Right lobe of liver (tissue), 6 donors: ENCODE measurements at regions not wholly inside any gene's neighbourhood (a gene's known extent, or its start where the extent isn't known, plus 50 kb on each side); places are given as distances from the start of the nearest gene placed in this dataset.

Source experiments
- ATAC-seq, 4 donors: fragments of 200-7000 bp; cut with Tn5 transposase; one replicate each; pipeline ENCODE4 v1.9.1; 2020; ENCODE audit warnings: mild to moderate bottlenecking in 4 of 4, moderate library complexity in 4 of 4
- DNase-seq, 3 donors: peaks; one replicate each; pipeline ENCODE4 v3.0.0-alpha.2; 2020
- H3K27ac ChIP-seq, 3 donors: fragments of 200-600 bp; one replicate each; pipeline ENCODE4 v1.8.0; 2022
- H3K27me3 ChIP-seq, 2 donors: fragments of 200-600 bp; one replicate each; pipeline ENCODE4 v1.8.0; 2022
- H3K36me3 ChIP-seq, 4 donors: fragments of 200-600 bp; sonication (generic) in 1 of 4; one replicate each; pipeline versions ENCODE4 v1.5.1 to v1.8.0; 2017 to 2022; ENCODE audit warnings: control low read depth in 1 of 4
- H3K4me1 ChIP-seq, 4 donors: fragments of 200-600 bp; sonication (generic) in 1 of 4; one replicate each; pipeline versions ENCODE4 v1.5.1 to v1.8.0; 2017 to 2022; ENCODE audit warnings: control low read depth in 1 of 4
- H3K4me3 ChIP-seq, 3 donors: fragments of 200-600 bp; one replicate each; pipeline ENCODE4 v1.8.0; 2022
- H3K9me3 ChIP-seq, 4 donors: fragments of 200-600 bp; sonication (generic) in 1 of 4; one replicate each; pipeline versions ENCODE4 v1.5.1 to v1.8.0; 2017 to 2022; ENCODE audit warnings: control low read depth in 1 of 4
- POLR2A ChIP-seq: fragments of 450-650 bp; IDR thresholded peaks from one replicate; pipeline ENCODE4 v1.6.1; 2017; ENCODE audit warnings: antibody characterized with exemption, mild to moderate bottlenecking
- WGBS: methylation state at CpG from one replicate; pipeline ENCODE4 v1.1.6; 2018; ENCODE audit warnings: low coverage, low lambda C conversion rate; ENCODE audit not compliant: insufficient coverage; ENCODE audit errors: missing lambda C conversion rate; 5-methylcytosine and 5-hydroxymethylcytosine counted together
- intact Hi-C, 2 donors: fragments of 100-400 bp; cut with DNase I; formaldehyde crosslinking; loops; one replicate each; pipeline versions ENCODE4 v1.11.2 to v1.14.1; 2022
- TF ChIP-seq, protein P1 (sequence below), 4 donors: fragments of 200-600 bp in 3 of 4; fragments of 450-650 bp in 1 of 4; IDR thresholded peaks; one replicate each; pipeline versions ENCODE4 v1.5.1 to v1.8.0; 2016 to 2022; ENCODE audit warnings: antibody characterized with exemption in 4 of 4, mild to moderate bottlenecking in 2 of 4
- donor health status: DM: no; HTN: yes; CAD: no.
- donor health status: DM: no; HTN: no; CAD: no.
- donor health status: DM: no; HTN: no; CAD: no.
- donor health status: DM: no; HTN: yes; CAD: no.
- donor health status: DM: no; HTN: yes; CAD: no.

- no peaks in the 10 kb centered on the region for H3K27me3 ChIP-seq
- 59% methylated on average over 4 of the region's 4 CpGs for WGBS
- no peaks in the 10 kb centered on the region for H3K36me3 ChIP-seq
- no peak for ATAC-seq
- H3K4me1 ChIP-seq, result no peaks in the 10 kb centered on the region
- no peaks in the 10 kb centered on the region for H3K9me3 ChIP-seq
- intact Hi-C loops, result no loop called here
- H3K4me3 ChIP-seq, result no peak overlapping the region
- no peak overlapping the region for H3K27ac ChIP-seq
- DNase-seq, result no peak
- TF ChIP-seq, protein P1, sequence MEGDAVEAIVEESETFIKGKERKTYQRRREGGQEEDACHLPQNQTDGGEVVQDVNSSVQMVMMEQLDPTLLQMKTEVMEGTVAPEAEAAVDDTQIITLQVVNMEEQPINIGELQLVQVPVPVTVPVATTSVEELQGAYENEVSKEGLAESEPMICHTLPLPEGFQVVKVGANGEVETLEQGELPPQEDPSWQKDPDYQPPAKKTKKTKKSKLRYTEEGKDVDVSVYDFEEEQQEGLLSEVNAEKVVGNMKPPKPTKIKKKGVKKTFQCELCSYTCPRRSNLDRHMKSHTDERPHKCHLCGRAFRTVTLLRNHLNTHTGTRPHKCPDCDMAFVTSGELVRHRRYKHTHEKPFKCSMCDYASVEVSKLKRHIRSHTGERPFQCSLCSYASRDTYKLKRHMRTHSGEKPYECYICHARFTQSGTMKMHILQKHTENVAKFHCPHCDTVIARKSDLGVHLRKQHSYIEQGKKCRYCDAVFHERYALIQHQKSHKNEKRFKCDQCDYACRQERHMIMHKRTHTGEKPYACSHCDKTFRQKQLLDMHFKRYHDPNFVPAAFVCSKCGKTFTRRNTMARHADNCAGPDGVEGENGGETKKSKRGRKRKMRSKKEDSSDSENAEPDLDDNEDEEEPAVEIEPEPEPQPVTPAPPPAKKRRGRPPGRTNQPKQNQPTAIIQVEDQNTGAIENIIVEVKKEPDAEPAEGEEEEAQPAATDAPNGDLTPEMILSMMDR (IDR thresholded peaks at IDR 0.05), result no peak
- no peak for TF ChIP-seq POLR2A
Observed at GRCh38 chr6:119891644-119892043, 542.1 kb upstream of the MAN1A1 start.

DNA sequence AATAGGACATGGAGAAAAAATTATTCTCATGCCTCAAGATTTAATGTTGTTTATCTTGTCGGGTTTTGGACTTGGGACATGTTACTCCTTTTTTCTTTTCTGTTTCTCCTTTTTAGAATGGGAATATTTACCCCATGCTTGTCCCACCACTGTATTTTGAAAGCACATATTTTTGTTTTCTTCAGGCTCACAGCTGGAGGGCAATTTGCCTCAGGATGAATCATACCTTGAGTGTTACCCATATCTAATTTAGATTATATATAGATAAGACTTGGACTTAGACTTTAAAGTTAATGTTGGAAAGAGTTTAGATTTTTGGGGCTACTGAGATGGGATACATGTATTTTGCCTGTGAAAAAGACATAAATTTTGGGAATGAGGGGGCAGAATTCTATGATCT, 541.6 kb upstream of the MAN1A1 start:
- H3K27ac ChIP-seq, result no peak overlapping the region
- H3K27me3 ChIP-seq, result no peaks in the 10 kb centered on the region
- no peaks in the 10 kb centered on the region for H3K4me1 ChIP-seq
- 75% methylated on average over 1 of the region's 1 CpG for WGBS
- no peaks in the 10 kb centered on the region for H3K36me3 ChIP-seq
- no peak overlapping the region for H3K4me3 ChIP-seq
- intact Hi-C loops, result no loop called here
- ATAC-seq (no peak), DNase-seq (no peak)
- no peak for TF ChIP-seq POLR2A
- TF ChIP-seq, protein P1 (IDR thresholded peaks at IDR 0.05), result no peak
- H3K9me3 ChIP-seq, result no peaks in the 10 kb centered on the region

DNA sequence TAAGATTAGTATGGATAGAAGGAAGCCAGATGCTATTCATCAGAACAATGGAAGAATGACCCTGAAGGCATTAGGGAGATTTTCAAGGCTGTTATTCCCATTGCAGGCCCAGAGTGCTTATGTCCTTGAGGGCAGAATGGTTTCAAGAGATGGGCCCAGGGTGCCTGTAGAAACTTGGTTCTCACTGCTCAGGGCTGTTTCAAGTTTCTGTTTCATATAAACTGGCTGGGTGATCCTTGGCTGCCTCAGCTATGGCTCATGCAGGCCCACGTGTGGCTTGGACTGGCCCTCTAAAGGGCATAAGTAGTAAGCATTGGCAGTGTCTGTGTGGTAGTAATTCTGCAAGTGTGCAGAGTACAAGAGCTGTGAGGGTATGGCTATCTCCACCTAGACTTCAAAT, 540.9 kb upstream of the MAN1A1 start:
- H3K27me3 ChIP-seq, result no peaks in the 10 kb centered on the region
- no peak overlapping the region for H3K27ac ChIP-seq
- TF ChIP-seq POLR2A, result no peak
- TF ChIP-seq, protein P1 (IDR thresholded peaks at IDR 0.05), result no peak
- DNase-seq, result no peak
- intact Hi-C loops, result no loop called here
- no peaks in the 10 kb centered on the region for H3K36me3 ChIP-seq
- no CpG with 5 or more reads among the region's 1 CpG for WGBS
- H3K4me1 ChIP-seq, result no peaks in the 10 kb centered on the region
- no peak overlapping the region for H3K4me3 ChIP-seq
- H3K9me3 ChIP-seq, result no peaks in the 10 kb centered on the region
- ATAC-seq, result no peak

- TF ChIP-seq POLR2A, result no peak
- TF ChIP-seq, protein P1 (IDR thresholded peaks at IDR 0.05), result no peak
- intact Hi-C loops, result no loop called here
- Histone ChIP-seq H3K4me1 (no peaks in the 10 kb centered on the region), H3K27ac (no peak overlapping the region), H3K4me3 (no peak overlapping the region), H3K36me3 (no peaks in the 10 kb centered on the region), H3K27me3 (no peaks in the 10 kb centered on the region), H3K9me3 (no peaks in the 10 kb centered on the region)
- no peak for ATAC-seq
- no peak for DNase-seq
Observed at GRCh38 chr6:119887666-119888065, 538.1 kb upstream of the MAN1A1 start.

GRCh38 chr6:119881416-119881815, 531.9 kb upstream of the MAN1A1 start:
- H3K4me3 ChIP-seq, result no peak overlapping the region
- DNase-seq, result no peak
- intact Hi-C loops, result no loop called here
- ATAC-seq, result no peak
- 69% methylated on average over 1 of the region's 1 CpG for WGBS
- TF ChIP-seq, protein P1 (IDR thresholded peaks at IDR 0.05), result no peak
- H3K27me3 ChIP-seq, result no peaks in the 10 kb centered on the region
- H3K4me1 ChIP-seq, result no peaks in the 10 kb centered on the region
- H3K27ac ChIP-seq, result no peak overlapping the region
- no peaks in the 10 kb centered on the region for H3K36me3 ChIP-seq
- no peaks in the 10 kb centered on the region for H3K9me3 ChIP-seq
